DMS114 treated with DMSO at 0.1 percent for 48 hours (cell line): ENCODE measurements at regions not wholly inside any gene's neighbourhood (a gene's known extent, or its start where the extent isn't known, plus 50 kb on each side); places are given as distances from the start of the nearest gene placed in this dataset.
"Not testable (repeated sequence)": the region's sequence is repeated elsewhere in the genome, so short reads cannot be mapped to it uniquely, and the experiment has no call there.

Experiments
- DNase-seq: peaks from one replicate; lab custom pipeline; 2025; ENCODE audit not compliant: unreplicated experiment; lab: John Stamatoyannopoulos, UW

DNA sequence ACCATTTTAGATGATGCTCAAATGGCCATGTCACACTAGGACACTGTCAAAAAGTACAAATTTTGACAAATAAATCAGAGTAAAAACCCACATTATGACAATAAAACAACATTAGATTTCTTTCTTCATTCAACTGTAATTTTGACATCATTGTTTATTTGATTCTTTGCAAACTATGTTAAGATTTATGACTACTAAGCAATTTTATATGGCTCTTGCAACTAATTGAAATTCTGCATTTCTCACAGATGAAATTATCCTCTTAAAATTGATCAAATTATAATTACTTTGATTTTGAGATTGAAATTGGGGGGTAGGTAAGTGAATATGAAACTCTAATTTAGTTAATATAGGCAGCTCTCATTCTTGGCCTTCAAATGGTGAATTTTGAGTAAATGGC, 59.8 kb downstream of the ATOH1 start:
- no peak for DNase-seq

DNA sequence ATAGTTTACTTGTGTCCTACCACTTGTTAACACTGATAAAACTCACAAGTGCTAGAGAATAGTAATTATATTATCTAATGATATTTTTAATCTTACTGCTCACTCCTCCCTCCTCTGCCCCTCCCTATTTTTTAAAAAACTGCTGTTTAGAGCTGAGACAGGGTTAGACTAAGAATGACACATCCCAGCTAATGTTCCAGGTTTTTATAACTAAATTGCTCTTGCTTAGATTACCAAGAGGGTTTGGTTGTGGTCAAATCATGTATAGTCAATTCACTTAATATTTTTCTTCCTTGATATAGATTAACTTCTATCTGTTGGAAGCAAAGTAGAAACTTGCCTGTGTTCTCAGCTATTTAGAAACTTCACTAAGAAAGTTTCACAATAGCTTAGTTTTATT, 60.2 kb downstream of the ATOH1 start:
- DNase-seq, result no peak

DNA sequence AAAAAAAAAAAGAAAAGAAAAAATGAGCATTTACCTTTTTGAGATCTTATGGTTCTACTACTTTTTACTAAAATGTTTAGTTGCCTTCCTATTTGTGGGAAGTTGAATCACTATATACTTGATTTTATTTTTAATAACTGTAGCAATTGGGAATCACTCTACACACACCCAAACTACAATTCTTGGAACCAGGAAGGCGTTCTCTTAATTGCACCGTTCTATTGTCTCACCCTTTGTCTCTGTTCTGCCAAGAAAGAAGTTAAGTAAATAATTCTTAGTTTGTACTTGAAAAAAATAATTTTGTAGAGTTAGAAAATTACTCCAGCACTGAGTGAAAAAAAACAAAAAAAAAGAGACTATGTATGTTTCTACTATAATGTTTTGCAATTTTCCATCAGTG, 62.7 kb downstream of the ATOH1 start:
- DNase-seq, result no peak

DNA sequence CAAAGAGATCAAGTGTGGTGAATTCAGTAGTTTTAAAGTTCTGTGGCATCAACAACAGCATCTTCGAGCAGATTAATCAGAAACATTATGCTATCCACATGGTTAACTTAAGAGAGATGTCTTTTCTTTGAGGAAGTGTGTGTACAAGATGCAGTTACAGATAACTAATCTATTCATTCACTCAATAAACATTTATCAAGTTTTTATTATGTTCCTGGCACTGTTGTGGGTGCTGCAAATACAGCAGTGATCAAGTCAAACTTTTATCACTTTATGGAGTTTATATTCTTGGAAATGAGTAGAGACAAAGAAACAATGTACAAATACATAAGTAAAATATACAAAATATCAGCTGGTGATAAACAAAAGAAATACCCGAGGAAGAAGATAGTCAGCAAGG, 66.4 kb downstream of the ATOH1 start:
- DNase-seq, result no peak

DNA sequence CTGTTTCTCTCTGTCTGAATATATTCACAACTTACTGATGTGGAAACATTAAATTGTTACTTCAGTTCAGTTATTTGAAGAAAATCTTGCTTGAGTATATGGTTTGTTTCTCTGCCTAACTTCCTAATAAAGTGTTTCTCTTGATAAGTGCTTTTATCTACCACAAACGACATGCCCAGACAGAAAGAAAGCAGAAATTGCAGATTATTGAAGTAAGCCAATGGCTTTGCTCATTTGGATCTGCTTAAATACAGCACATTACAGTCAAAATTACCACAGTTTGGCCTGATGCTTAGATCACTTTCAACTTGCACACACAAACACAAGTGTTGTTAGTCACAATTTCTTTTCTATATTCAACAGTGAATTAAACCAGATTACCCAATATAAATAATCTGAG, 68.0 kb downstream of the ATOH1 start:
- no peak for DNase-seq

DNA sequence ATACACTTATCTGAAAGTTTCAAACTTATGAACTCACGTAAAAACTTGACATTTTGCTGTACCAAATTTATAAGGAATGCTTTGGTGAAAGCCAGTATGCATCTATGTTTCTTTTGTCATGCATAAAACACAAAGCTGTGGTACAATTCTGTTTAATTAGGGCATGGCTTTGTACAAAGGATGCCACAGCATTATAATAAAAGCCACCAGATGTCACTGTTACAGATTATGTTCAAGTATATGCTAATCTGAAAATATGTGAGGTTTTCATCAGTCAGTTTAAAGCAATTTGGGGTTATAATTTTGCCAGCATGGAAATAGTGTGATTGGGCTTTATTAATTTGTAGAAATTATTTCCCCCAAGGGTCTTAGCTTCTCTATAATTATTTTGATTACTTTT, 69.0 kb downstream of the ATOH1 start:
- DNase-seq, result no peak

DNA sequence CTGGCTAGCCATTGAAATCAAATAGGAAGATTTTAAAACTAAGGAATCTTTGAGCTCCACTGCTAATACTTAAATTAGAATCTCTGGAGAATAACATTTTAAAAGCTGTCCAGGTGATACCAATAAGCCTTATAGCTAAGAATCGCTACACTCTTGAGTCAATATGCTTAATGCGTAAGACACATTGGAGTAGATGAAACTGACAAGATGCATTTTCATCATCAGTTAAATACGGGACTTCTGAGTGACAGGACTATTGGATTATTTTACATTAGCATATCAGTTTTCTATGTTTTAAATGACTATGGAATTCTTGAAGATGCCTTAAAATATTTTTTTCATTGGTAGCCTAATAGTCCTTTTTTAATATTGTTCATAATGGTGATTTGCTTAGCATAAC, 80.2 kb downstream of the ATOH1 start:
- no peak for DNase-seq

DNA sequence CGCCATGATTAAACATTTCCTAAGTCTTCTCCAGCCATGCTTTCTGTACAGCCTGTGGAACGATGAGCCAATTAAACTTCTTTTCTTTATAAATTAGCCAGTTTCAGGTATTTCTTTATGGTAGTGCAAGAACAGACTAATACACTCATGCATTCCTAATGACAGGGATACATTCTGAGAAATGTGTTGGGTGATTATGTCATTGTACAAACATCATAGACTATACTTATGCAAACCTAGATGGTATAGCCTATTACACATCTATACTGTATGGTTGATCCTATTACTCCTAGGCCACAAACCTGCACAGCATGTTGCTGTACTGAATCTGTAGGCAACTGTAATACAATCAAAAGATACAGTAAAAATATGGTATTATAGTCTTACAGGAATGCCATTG, 83.1 kb downstream of the ATOH1 start:
- no peak for DNase-seq

DNA sequence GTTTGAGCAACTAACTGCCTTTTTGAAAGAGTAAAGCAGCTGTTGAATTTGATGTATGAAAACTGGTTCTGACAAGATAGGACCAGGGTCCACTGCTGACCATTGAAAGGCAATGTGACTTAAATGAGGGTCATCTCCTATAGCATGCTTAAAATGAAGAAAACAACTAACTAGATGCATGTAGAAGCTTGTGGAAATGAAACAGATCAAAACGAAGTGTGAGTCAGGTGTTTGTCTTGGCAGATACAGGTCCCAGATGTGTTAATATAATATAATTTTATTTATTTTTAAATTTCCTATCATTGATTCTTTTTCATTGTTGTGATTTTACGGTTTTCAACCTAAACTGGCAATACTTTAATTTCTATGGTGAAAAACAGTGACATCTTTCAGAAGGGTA, 83.6 kb downstream of the ATOH1 start:
- no peak for DNase-seq

DNA sequence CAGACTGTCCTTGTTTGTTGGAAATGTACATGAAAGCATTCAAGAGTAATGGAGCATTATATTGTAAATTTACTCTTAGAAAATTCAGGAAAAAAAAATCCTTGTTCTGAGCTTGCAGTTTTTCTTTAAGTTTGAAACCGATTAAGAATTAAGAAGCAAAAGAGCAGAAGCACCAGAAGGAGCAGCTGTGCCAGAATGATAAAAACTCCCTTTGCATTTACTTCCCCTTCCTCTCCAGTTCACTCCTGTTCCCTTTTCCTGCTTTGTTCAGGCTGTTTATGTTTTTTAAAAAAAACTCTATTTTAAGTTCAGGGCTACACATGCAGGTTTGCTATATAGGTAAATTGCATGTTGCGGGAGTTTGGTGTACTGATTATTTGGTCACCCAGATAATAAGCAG, 90.3 kb downstream of the ATOH1 start:
- DNase-seq, result no peak

DNA sequence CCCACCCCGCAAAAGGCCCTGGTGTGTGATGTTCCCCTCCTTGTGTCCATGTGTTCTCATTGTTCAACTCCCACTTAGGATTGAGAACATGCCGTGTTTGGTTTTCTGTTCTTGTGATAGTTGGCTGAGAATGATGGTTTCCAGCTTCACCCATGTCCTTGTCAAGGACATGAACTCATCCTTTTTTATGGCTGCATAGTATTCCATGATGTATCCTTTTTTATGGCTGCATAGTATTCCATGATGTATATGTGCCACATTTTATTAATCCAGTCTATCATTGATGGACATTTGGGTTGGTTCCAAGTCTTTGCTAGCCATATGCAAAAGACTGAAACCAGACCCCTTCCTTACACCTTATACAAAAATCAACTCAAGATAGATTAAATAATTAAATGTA, 95.0 kb downstream of the ATOH1 start:
- not testable (repeated sequence) for DNase-seq

DNA sequence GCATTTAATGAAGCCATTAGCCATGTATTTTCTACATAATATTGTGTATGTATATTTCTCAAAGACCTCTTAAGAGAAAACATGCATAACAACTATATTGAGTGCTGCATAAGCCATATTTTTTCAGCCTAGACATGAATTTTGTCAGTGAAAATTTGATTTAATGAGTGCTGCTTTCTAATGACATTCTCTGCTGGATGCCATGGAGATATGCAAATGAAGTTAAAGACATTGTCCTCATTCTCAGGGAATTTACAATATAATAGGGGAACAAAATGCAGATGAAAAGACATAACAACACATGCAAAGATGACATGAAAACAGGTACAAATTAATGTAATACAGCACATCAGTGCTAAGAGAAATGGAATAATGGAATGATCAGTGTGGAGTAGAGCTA, 118.7 kb downstream of the ATOH1 start:
- DNase-seq, result no peak

DNA sequence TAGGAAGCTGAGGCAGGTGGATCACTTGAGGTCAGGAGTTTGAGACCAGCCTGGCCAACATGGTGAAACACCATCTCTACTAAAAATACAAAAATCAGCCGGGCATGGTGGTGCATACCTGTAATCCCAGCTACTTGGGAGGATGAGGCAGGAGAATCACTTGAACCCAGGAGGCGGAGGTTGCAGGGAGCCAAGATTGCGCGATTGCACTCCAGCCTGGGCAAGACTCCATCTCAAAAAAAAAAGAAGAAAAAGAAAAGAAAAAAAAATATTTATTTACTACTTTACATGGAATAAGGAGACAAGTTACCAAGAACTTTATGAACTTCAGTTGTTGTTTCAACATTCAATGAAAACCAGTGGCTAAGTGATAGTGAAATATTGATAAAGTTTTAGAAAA, 121.7 kb downstream of the ATOH1 start:
- not testable (repeated sequence) for DNase-seq

DNA sequence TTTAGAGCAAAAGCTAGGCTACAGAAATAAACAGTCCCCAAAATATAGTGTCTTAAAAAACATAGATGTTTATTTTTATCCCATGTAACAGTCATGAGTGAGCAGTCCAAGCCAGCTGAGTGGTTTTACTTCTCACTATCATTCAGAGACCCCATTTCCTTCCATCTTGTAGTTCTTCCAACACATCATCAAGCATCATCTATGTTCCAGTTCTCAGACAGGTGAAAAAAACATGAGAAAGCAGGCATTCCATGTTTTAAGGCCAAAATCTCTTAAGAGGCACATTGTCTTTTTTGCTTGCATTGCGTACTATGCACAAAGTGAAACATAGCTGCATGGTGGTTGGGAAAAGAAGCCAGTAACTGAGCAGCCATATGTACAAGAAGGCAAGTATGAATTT, 128.6 kb downstream of the ATOH1 start:
- no peak for DNase-seq

DNA sequence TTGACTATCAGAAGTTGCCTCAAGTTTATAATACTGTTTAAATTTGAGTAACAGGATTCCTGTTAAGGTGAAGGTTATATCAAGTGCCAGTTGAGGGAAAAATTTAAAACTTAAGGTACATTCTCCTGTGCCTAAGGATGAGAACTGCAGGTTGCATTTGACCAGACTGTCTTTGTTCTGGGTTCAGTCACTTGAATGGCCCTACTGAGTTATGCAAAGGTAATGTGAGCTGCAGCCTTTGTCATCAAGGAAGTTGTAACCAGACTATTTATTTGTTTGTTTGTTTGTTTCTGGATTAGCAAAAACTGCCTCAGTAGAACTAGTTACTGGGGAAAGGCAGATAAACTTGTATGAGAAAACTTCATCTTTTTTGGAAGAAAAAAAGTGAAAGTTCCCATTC, 131.9 kb downstream of the ATOH1 start:
- no peak for DNase-seq

DNA sequence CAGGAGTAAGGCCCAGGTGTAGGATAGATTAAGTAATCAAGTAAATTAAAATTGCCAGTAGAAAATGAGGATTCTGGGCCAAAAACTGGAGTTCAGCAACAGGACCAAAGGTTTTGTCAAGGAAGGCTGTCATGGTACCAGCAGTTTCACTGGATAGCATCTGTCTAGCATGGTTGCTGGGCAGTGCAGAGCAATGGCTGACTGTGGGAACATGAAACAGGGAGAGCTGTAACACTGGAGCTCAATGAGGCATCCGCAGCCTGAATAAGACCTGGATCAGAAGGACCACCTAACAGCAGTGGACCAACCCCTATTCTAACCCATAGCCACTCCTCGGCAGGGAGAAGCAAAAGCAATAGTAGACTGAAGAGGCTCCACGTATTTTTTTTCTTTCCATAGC, 132.4 kb downstream of the ATOH1 start:
- DNase-seq, result no peak

DNA sequence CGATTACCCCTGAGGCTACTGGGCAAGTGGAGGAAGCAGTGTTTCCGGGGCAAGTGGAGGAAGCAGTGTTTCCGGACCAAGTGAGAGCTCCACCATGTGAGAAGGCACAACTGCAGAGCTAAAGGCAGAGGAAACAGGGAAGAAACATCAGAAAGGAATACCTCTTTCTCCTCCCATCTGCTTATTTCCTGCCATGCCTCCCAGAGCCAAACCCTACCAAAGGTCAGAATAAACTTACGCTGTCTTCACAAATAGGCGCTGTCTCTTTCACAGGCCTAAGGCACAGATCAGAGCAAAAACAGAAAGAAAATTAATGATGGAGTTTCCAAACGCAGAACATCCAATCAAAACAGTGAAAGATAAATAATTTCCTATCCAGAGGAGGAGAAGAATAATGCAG, 153.0 kb downstream of the ATOH1 start:
- DNase-seq, result no peak

DNA sequence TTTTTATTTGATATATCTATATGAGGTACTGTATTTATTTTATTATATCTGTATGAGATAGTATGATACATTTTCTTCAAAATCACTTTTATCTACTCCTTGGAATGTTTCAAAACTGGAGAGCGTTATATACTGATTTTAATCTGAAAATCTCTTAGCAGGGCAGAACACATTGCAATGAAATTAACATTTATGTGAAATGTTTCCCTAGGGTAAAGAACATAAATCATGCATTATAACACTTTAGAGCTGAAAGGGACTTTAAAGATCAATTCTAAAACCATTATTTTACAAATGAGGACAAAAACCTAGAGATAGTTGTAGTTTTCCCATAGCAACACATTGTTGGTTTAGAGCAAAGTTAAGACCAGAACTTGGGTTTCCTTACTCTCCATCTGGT, 153.7 kb downstream of the ATOH1 start:
- DNase-seq, result no peak

DNA sequence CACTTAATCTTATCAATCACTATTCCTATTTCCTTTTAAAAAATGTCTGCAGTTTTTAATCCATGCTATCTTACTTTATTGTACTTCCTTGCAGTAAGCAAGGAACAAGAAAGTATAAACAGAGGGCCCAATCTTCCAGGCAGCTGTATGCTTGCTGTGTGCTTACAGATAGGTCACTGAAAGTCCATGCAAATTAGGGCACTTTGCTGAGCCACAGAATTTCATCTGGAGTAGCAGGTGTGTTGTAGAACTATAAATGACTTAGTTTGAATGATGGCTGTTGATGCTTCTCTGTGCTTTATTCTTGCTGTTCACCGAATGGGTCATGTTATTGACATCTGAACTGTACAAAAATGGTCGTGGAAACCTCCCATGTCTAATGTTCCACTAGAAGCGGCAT, 154.6 kb downstream of the ATOH1 start:
- no peak for DNase-seq

DNA sequence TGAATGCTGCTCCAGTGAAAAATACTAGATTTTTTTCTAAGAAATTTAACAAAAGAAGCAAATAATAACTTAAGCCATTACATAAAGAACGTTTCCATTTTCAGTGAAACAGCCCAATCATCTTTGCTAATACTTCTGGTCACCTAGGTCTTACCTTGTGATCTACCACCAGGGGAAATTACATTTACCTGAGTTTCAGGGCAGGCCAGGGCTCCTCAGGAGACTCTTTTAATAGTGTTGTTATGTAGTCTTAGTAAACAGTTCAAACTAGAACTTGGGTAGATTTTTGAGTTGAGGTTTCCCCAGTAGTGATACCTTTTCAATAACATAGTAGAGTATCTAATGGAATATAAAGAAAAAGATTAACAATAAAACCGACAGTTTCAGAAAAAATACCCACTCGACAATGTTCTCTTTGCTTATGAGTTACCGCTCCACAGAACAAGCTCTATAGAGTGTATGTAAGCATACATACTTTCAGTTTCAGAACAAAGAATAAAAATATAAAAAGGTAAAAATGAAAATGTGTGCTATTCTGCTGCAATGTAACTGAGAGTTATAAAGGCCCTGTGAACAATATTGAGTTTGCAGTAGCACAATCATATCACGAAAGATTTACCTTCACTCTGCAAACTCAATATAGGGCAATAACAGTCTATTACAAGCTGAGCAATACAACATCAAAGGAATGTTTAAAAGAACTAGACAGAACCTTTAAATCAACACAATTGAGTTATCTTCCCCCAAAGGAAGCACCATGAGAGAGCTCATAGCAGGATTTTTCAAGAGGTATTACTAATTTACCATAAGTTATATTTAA, 165.8 kb downstream of the ATOH1 start:
- DNase-seq, result no peak

DNA sequence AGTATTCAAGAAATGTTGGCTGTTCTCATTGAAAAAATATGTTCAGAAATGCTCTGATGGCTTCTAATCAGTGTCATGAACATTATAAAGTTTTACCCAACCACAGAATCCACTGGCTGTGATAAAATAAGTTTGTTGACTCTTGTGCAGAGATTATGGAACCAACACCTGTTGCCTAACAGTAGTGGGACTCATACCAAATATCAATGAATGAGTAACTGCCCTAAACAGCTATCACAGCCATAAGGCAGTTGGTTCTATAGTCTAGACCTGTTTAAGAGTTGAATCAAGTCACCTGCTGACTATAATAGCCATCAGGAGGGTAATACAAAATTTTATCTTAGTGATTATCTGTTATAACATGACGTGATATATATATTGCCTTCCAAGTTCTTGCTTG, 168.3 kb downstream of the ATOH1 start:
- no peak for DNase-seq

DNA sequence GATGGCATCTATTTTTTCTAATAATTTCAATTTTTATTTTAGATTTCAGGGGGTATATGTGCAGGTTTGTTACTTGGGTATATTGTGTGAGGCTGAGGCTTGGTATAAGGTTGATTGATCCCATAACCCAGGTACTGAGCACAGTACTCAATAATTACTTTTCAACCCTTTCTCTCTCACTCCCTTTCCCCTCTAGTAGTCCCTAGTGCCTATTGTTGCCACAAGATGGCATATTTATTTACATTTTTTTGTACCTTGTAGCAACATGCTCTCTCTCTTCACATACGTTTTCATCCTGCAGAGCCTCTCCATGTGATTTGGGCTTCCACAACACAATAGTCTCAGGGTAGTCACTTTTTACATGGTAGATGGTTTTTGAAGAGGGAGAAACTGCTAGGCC, 172.0 kb downstream of the ATOH1 start:
- DNase-seq, result no peak

DNA sequence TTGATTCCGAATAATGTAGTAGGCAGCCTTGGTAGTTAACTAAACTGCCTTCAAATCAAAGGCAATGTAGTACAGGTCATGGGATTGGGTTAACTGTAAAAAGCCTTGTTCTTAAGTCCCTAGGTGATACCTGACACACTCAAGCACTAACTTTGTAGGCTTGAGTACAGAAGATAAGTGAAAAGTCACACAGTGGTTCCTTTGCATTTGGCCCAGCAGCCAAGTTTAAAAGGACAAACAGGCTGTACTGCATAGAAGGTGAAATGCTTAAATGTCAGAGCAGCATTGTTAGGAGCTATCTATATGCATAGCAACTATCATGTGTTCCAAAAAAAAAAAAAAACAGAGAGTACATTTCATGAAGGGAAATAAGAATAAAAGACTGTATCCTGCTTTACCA, 178.4 kb downstream of the ATOH1 start:
- no peak for DNase-seq
